SK-N-SH (cell line): ENCODE measurements at regions not wholly inside any gene's neighbourhood (a gene's known extent, or its start where the extent isn't known, plus 50 kb on each side); places are given as distances from the start of the nearest gene placed in this dataset.

Experiments
- MEF2A ChIP-seq: IDR thresholded peaks from 2 replicates; pipeline ENCODE4 v1.4.0; 2012; ENCODE audit warnings: low read depth, borderline replicate concordance
- MXI1 ChIP-seq: IDR thresholded peaks from 2 replicates; pipeline ENCODE4 v1.6.1; 2012; ENCODE audit warnings: mild to moderate bottlenecking, low read depth, low read length, improper control_type of control experiment
- POLR2AphosphoS5 ChIP-seq: IDR thresholded peaks from 2 replicates; pipeline ENCODE4 v1.6.1; 2012; ENCODE audit warnings: low read depth, low read length
- RXRA ChIP-seq: IDR thresholded peaks from 2 replicates; pipeline ENCODE4 v1.4.0; 2012; ENCODE audit warnings: low read depth, mild to moderate bottlenecking, borderline replicate concordance
- TAF1 ChIP-seq: IDR thresholded peaks from 2 replicates; pipeline ENCODE4 v1.6.1; 2012; ENCODE audit warnings: low read depth, mild to moderate bottlenecking, low read length, moderate library complexity, borderline replicate concordance
- TCF12 ChIP-seq: IDR thresholded peaks from 2 replicates; pipeline ENCODE4 v1.4.0; 2012
- TF ChIP-seq, protein P1 (sequence below): fragments of 200-600 bp; sonication (generic); IDR thresholded peaks from 2 replicates; pipeline ENCODE4 v1.6.1; 2017; ENCODE audit warnings: antibody characterized with exemption, mild to moderate bottlenecking, moderate library complexity
- TF ChIP-seq, protein P2 (sequence below): IDR thresholded peaks from 2 replicates; pipeline ENCODE4 v1.6.1; 2012; ENCODE audit warnings: mild to moderate bottlenecking, low read depth, low read length, moderate library complexity
- TF ChIP-seq, protein P3 (sequence below): fragments of 150-350 bp; IDR thresholded peaks from 2 replicates; pipeline ENCODE4 v1.6.1; 2017; ENCODE audit warnings: antibody characterized with exemption, low read length, low read depth, borderline replicate concordance
- TF ChIP-seq, protein P4 (sequence below): IDR thresholded peaks from 2 replicates; pipeline ENCODE4 v1.4.0; 2012; ENCODE audit warnings: low read depth

DNA sequence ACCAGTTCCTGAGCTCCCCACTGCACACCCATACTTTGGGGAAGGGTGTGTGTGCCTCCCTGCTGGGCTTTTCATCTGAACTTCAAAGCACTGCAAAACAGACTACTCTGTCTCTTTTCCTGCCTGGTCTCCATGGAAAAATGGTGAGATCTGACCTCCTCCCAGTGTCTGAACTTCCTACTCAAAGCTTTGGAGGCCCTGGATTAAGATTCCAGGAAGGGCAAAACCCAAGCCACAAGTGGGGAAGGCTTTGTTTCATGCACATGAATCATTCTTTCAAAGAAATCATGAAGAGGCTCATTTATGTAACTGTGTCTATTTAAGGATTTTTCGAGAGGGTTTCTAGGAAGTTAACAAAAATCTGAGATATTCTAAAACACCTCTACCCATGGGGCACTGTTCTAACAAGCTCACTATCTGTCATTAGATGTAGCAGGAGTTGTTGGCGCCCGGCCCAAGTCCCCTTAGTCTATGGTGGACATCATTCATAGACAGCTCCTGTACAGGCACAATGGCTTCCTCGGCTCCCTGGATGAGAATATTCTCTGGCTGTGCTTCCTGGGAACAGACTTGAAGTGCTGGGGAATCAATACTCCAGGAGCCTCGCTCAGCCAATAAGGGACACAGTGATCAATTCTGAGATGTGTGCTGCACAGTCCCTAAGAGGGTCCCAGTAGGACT is 224.0 kb downstream of the KTN1 start:
- TF ChIP-seq, protein P1, sequence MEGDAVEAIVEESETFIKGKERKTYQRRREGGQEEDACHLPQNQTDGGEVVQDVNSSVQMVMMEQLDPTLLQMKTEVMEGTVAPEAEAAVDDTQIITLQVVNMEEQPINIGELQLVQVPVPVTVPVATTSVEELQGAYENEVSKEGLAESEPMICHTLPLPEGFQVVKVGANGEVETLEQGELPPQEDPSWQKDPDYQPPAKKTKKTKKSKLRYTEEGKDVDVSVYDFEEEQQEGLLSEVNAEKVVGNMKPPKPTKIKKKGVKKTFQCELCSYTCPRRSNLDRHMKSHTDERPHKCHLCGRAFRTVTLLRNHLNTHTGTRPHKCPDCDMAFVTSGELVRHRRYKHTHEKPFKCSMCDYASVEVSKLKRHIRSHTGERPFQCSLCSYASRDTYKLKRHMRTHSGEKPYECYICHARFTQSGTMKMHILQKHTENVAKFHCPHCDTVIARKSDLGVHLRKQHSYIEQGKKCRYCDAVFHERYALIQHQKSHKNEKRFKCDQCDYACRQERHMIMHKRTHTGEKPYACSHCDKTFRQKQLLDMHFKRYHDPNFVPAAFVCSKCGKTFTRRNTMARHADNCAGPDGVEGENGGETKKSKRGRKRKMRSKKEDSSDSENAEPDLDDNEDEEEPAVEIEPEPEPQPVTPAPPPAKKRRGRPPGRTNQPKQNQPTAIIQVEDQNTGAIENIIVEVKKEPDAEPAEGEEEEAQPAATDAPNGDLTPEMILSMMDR, result no peak
- TF ChIP-seq TAF1 (no peak), MXI1 (no peak), TCF12 (no peak), POLR2AphosphoS5 (no peak), MEF2A (no peak), RXRA (no peak)
- TF ChIP-seq, protein P2, sequence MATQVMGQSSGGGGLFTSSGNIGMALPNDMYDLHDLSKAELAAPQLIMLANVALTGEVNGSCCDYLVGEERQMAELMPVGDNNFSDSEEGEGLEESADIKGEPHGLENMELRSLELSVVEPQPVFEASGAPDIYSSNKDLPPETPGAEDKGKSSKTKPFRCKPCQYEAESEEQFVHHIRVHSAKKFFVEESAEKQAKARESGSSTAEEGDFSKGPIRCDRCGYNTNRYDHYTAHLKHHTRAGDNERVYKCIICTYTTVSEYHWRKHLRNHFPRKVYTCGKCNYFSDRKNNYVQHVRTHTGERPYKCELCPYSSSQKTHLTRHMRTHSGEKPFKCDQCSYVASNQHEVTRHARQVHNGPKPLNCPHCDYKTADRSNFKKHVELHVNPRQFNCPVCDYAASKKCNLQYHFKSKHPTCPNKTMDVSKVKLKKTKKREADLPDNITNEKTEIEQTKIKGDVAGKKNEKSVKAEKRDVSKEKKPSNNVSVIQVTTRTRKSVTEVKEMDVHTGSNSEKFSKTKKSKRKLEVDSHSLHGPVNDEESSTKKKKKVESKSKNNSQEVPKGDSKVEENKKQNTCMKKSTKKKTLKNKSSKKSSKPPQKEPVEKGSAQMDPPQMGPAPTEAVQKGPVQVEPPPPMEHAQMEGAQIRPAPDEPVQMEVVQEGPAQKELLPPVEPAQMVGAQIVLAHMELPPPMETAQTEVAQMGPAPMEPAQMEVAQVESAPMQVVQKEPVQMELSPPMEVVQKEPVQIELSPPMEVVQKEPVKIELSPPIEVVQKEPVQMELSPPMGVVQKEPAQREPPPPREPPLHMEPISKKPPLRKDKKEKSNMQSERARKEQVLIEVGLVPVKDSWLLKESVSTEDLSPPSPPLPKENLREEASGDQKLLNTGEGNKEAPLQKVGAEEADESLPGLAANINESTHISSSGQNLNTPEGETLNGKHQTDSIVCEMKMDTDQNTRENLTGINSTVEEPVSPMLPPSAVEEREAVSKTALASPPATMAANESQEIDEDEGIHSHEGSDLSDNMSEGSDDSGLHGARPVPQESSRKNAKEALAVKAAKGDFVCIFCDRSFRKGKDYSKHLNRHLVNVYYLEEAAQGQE, result no peak
- TF ChIP-seq, protein P3, sequence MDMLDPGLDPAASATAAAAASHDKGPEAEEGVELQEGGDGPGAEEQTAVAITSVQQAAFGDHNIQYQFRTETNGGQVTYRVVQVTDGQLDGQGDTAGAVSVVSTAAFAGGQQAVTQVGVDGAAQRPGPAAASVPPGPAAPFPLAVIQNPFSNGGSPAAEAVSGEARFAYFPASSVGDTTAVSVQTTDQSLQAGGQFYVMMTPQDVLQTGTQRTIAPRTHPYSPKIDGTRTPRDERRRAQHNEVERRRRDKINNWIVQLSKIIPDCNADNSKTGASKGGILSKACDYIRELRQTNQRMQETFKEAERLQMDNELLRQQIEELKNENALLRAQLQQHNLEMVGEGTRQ, result no peak
- TF ChIP-seq, protein P4, sequence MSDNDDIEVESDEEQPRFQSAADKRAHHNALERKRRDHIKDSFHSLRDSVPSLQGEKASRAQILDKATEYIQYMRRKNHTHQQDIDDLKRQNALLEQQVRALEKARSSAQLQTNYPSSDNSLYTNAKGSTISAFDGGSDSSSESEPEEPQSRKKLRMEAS, result no peak
